ENCODE measurements at regions not wholly inside any gene's neighbourhood (a gene's known extent, or its start where the extent isn't known, plus 50 kb on each side); places are given as distances from the start of the nearest gene placed in this dataset.

DNA sequence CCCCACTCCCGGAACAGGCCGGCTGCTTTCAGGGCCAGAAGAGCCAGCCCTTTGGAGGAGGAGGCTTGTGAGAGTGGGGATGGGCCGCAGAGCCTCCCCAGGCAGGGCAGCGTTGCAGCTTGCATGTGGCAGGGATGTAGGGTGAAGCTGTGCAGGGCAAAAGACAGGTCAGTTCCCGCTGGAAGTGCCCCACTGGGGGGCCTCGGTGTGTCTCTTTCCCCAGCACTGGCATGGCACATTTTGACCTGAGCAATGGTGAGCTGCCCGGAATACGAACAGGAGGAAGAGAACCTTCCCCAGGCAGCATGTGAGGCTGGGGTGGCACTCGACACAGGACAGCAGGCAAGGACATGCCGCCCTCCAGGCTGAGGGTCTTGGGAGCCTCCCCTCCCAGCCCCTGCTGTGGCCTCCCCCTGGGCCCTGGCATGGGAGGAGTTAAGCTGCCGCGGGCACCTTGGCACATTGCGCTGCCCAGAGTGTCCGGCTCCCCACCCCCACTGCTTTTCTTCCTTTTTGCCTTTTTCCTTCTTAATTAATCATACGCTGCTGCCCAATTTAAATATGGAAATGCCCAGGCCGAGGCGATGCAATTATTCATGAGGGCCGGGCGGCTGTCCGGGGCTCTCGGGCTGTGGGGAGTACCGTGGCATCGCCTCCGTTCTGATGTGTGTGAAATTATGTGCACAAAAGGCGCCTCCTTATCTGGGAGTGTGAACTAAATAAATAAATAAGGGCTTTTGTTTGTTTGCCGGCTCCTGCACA, 76.0 kb upstream of the WNT7B start:
- Histone ChIP-seq H3K36me3 (ENCODE audit: insufficient read depth) (no peaks in the 10 kb centered on the region), H3K4me2 (peak overlapping the region; percentile 99), H2AFZ (ENCODE audit: low read depth) (peak overlapping the region; percentile 69), H3K9ac (peak overlapping the region; percentile 84), H3K4me3 (IDR thresholded peaks at IDR 0.05; ENCODE audit: insufficient read depth, low read depth, low read length) (no peak overlapping the region), H3K4me1 (ENCODE audit: low read depth, poor library complexity, severe bottlenecking) (peaks cover 54% of the 10 kb centered on the region), H3K27ac (peak overlapping the region; percentile 93), H3K27me3 (ENCODE audit: insufficient read depth, low read depth) (no peaks in the 10 kb centered on the region), H4K20me1 (ENCODE audit: insufficient read depth) (no peaks in the 10 kb centered on the region), H3K79me2 (ENCODE audit: insufficient read depth, low read depth) (peaks cover 33% of the 10 kb centered on the region)
- TF ChIP-seq, protein P1, sequence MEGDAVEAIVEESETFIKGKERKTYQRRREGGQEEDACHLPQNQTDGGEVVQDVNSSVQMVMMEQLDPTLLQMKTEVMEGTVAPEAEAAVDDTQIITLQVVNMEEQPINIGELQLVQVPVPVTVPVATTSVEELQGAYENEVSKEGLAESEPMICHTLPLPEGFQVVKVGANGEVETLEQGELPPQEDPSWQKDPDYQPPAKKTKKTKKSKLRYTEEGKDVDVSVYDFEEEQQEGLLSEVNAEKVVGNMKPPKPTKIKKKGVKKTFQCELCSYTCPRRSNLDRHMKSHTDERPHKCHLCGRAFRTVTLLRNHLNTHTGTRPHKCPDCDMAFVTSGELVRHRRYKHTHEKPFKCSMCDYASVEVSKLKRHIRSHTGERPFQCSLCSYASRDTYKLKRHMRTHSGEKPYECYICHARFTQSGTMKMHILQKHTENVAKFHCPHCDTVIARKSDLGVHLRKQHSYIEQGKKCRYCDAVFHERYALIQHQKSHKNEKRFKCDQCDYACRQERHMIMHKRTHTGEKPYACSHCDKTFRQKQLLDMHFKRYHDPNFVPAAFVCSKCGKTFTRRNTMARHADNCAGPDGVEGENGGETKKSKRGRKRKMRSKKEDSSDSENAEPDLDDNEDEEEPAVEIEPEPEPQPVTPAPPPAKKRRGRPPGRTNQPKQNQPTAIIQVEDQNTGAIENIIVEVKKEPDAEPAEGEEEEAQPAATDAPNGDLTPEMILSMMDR (conservative IDR thresholded peaks at IDR 0.05; ENCODE audit: low read depth, low read length) = no peak

DNA sequence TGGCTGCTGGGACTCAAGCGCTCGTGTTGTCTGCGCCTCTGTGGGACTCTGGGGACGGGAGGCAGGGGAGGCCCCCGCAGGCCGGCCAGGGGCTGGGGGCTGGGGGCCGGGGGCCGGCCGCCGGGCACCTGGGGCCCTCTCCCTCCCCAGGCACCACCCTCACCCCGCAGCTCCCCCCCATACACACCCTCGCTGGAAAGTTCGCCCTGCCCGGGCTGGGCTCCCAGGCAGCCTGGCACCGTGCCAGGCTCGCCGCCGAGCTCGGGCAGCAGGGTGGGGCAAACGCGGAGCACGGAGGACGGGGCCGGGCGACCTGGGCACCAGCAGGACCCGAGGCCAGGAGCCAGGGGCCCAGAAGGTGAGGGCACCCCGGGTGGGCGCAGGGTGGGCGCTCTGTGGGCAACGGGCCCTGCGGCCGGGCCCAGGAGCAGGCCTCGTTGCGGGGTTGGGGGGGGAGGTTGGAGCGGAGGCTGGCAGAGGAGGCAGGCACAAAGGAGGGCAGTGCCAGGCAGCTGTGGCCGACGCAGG, 76.7 kb upstream of the WNT7B start:
- Histone ChIP-seq H3K79me2 (ENCODE audit: insufficient read depth, low read depth) (peaks cover 36% of the 10 kb centered on the region), H3K27ac (peak overlapping the region; percentile 93)

DNA sequence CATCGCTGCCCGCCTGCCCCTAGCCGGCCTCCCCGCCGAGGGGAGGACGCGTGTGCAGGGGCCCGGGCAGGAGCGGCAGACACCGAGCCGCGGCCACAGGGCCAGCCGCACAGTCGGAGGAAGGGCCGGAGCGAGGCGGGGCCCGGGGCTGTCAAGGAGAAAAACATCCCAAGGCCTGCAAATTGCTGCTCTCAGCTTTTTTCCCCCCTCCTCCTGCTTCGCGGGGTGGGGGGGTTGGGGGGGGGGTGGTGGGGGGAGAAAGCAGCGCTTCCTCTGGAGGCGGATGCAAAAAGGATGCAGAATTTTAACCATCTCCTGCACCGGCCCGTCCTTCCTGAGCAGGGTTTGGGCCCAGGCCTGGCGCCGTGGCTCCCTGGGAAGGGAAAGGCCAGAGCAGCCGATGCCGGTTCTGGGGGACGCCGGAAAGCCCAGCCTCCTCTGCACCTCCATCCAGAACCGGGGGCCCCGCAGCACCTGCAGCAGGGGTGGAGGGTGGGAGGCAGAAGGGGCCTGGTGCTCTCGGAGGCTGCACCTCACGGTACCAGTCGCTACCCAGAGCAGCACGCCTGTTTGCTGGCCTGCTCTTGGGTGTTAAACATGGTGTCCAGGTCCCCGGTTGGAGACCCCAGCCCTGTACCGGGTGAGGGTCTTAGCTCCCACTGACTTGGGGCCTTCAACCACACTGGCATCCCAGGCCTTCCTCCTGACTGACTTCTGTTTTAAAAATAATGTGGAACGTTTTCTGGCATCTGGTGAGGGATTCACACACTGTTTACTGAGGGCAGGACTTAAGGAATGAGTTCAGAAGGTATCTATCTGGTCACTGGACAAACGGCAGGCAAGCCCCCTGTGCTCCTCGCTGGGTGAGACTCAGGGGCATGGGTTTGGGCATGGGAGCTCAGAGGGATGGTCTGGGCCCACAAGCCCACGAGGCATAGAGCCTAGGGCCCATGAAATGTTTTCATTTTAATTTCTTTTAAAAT, 77.4 kb upstream of the WNT7B start:
- H3K27me3 ChIP-seq (ENCODE audit: insufficient read depth, low read depth) = no peaks in the 10 kb centered on the region
- peak overlapping the region; percentile 21; the same call in 1 of the 2 replicates for H2AFZ ChIP-seq (ENCODE audit: low read depth)
- peaks cover 43% of the 10 kb centered on the region for H3K79me2 ChIP-seq (ENCODE audit: insufficient read depth, low read depth)
- no peak overlapping the region for H3K4me3 ChIP-seq (IDR thresholded peaks at IDR 0.05; ENCODE audit: insufficient read depth, low read depth, low read length)
- H3K36me3 ChIP-seq (ENCODE audit: insufficient read depth) = no peaks in the 10 kb centered on the region
- H3K4me2 ChIP-seq = peak overlapping the region; percentile 90
- peaks cover 68% of the 10 kb centered on the region for H3K4me1 ChIP-seq (ENCODE audit: low read depth, poor library complexity, severe bottlenecking)
- peak overlapping the region; percentile 84 for H3K9ac ChIP-seq
- H3K27ac ChIP-seq = peak overlapping the region; percentile 93
- TF ChIP-seq, protein P1 (conservative IDR thresholded peaks at IDR 0.05; ENCODE audit: low read depth, low read length) = no peak
- no peaks in the 10 kb centered on the region for H4K20me1 ChIP-seq (ENCODE audit: insufficient read depth)

More for the DNA sequence above, 76.7 kb upstream of the WNT7B start:
- no peak overlapping the region for H3K4me3 ChIP-seq (IDR thresholded peaks at IDR 0.05; ENCODE audit: insufficient read depth, low read depth, low read length)
- H2AFZ ChIP-seq (ENCODE audit: low read depth) = peak overlapping the region; percentile 21
- H3K36me3 ChIP-seq (ENCODE audit: insufficient read depth) = no peaks in the 10 kb centered on the region
- peak overlapping the region; percentile 84 for H3K9ac ChIP-seq
- H3K27me3 ChIP-seq (ENCODE audit: insufficient read depth, low read depth) = no peaks in the 10 kb centered on the region
- H3K4me2 ChIP-seq = peak overlapping the region; percentile 99
- H4K20me1 ChIP-seq (ENCODE audit: insufficient read depth) = no peaks in the 10 kb centered on the region
- peaks cover 60% of the 10 kb centered on the region for H3K4me1 ChIP-seq (ENCODE audit: low read depth, poor library complexity, severe bottlenecking)
- TF ChIP-seq, protein P1 (conservative IDR thresholded peaks at IDR 0.05; ENCODE audit: low read depth, low read length) = no peak

DNA sequence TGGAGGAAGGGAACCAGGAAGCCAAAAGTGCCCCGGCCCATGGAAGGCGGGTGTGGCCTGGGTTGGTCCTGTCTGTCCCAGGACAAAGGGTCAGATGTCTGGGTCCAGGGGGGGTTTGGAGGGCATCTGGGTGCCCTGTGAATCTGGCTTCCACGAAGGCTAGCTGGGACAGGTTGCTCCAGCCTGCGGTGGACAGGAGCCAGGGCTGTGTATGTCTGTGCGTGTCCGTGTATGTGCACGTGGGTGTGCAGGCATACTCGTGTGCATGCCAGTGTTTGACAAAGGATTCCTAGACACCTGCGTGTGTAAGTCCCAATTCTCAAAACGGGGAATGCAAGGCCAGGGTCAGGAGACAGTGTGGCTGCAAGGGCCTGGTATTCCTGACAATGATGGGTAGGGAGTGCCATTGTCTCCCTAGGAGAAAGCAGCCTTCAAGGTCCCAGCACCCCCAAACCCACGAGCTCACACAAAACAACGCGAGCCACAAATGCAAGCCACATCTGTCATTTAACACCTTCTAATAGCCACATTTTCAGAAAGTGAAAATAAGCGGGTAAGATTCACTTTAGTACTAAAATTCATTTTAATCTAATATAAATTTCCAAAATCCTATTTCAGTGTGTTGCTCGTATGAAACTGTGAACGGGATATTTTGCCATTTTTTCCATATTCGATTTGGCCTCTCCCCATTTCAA, 78.4 kb upstream of the WNT7B start:
- Histone ChIP-seq H3K4me2 (peak overlapping the region; percentile 90), H3K27me3 (ENCODE audit: insufficient read depth, low read depth) (no peaks in the 10 kb centered on the region), H4K20me1 (ENCODE audit: insufficient read depth) (no peaks in the 10 kb centered on the region), H2AFZ (ENCODE audit: low read depth) (no peak overlapping the region), H3K79me2 (ENCODE audit: insufficient read depth, low read depth) (peaks cover 47% of the 10 kb centered on the region), H3K4me1 (ENCODE audit: low read depth, poor library complexity, severe bottlenecking) (peaks cover 73% of the 10 kb centered on the region), H3K9ac (peak overlapping the region; percentile 84), H3K4me3 (IDR thresholded peaks at IDR 0.05; ENCODE audit: insufficient read depth, low read depth, low read length) (no peak overlapping the region), H3K27ac (peak overlapping the region; percentile 80; the same call in 1 of the 2 replicates), H3K36me3 (ENCODE audit: insufficient read depth) (no peaks in the 10 kb centered on the region)
- TF ChIP-seq, protein P1 (conservative IDR thresholded peaks at IDR 0.05; ENCODE audit: low read depth, low read length) = no peak

Data from KMS-11 (cell line).